ENCODE measurements at regions not wholly inside any gene's neighbourhood (a gene's known extent, or its start where the extent isn't known, plus 50 kb on each side); places are given as distances from the start of the nearest gene placed in this dataset.
"Not testable (repeated sequence)": the region's sequence is repeated elsewhere in the genome, so short reads cannot be mapped to it uniquely, and the experiment has no call there.

GRCh38 chr9:34793428-34793827, 83.5 kb upstream of the CCL21 start:
- DNase-seq (ENCODE audit: low spot score), result no peak

- no peak for DNase-seq (ENCODE audit: low spot score)
Observed at GRCh38 chr9:34783951-34784487, 74.1 kb upstream of the CCL21 start.

GRCh38 chr9:34782372-34782771, 72.4 kb upstream of the CCL21 start:
- no peak for DNase-seq (ENCODE audit: low spot score)

- DNase-seq (ENCODE audit: low spot score), result no peak
Observed at GRCh38 chr9:34777666-34778065, 67.7 kb upstream of the CCL21 start.

GRCh38 chr9:34773955-34774354, 64.0 kb upstream of the CCL21 start:
- DNase-seq (ENCODE audit: low spot score), result no peak

- DNase-seq (ENCODE audit: low spot score), result no peak
Observed at GRCh38 chr9:34773306-34773910, 63.5 kb upstream of the CCL21 start.

GRCh38 chr9:34771007-34771406, 61.1 kb upstream of the CCL21 start:
- peak; percentile 25 for DNase-seq (ENCODE audit: low spot score)

GRCh38 chr9:34767087-34767486, 57.2 kb upstream of the CCL21 start:
- DNase-seq (ENCODE audit: low spot score), result not testable (repeated sequence)

GRCh38 chr9:34760196-34761040, 50.5 kb upstream of the CCL21 start:
- peak; percentile 38 for DNase-seq (ENCODE audit: low spot score)
